GM12874 (cell line): ENCODE measurements at regions not wholly inside any gene's neighbourhood (a gene's known extent, or its start where the extent isn't known, plus 50 kb on each side); places are given as distances from the start of the nearest gene placed in this dataset.

ENCODE experiments used
- TF ChIP-seq, protein P1 (sequence below): IDR thresholded peaks from 2 replicates; pipeline ENCODE4 v1.5.1; 2011; ENCODE audit warnings: low read depth, mild to moderate bottlenecking, control low read depth, low read length, moderate library complexity; ENCODE audit not compliant: insufficient read depth

DNA sequence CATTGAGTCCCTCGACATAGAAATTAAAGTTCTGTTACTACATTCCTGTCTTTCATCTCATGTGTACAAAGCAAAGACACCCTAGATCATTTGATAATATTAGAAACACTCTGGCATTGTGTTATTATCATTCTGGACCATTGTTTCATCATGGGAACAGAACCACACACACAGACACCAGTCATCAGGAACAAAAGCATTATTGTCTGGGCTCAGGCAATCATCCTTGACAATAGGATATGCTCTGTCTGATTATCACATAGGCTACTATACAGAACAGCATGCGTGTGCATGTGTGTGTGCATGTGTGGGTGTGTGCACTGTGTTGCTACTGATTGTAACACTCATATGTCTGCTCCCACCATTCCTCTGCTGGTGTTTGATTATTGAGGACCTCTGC lies 242.5 kb downstream of the SH3BP4 start:
- TF ChIP-seq, protein P1, sequence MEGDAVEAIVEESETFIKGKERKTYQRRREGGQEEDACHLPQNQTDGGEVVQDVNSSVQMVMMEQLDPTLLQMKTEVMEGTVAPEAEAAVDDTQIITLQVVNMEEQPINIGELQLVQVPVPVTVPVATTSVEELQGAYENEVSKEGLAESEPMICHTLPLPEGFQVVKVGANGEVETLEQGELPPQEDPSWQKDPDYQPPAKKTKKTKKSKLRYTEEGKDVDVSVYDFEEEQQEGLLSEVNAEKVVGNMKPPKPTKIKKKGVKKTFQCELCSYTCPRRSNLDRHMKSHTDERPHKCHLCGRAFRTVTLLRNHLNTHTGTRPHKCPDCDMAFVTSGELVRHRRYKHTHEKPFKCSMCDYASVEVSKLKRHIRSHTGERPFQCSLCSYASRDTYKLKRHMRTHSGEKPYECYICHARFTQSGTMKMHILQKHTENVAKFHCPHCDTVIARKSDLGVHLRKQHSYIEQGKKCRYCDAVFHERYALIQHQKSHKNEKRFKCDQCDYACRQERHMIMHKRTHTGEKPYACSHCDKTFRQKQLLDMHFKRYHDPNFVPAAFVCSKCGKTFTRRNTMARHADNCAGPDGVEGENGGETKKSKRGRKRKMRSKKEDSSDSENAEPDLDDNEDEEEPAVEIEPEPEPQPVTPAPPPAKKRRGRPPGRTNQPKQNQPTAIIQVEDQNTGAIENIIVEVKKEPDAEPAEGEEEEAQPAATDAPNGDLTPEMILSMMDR, result no peak

DNA sequence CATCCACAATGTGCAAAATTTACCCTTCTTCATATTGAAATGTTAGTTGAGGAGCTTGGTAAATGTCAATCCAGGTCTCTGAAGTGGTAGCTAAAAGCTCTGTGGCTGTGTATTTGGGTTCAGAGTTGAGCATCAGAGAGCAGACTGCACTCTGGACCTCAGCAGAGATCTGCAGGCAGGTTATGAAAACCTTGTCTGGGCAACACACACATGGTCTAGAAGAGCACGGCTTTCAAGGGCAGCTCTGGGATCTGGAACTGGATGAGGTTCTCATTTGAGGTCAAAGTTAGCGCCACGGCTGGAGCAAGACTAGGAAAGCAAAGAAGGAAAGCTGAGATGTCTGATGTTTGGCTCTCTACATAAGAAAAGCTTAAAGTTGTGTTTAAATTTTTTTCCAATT lies 243.0 kb downstream of the SH3BP4 start:
- TF ChIP-seq, protein P1, result no peak

DNA sequence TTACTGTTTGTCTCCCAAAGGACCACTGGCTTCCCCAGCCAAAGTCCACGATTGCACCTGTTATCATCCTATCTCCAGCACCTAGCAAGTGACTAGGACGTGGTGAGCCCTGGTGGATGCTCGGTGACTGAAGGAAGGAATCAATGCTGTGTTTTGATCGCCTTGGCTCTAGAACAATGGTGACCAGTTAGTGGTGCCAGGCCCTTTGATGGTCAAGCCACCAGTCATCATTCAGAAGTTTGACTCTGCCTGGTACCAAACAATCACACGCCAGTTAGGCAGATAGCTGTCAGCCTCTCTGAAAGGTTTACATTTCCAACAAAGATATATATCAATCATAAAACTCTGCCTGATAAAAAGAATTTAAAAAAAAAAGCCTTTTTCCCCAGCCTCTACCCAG lies 244.1 kb downstream of the SH3BP4 start:
- TF ChIP-seq, protein P1, result no peak

DNA sequence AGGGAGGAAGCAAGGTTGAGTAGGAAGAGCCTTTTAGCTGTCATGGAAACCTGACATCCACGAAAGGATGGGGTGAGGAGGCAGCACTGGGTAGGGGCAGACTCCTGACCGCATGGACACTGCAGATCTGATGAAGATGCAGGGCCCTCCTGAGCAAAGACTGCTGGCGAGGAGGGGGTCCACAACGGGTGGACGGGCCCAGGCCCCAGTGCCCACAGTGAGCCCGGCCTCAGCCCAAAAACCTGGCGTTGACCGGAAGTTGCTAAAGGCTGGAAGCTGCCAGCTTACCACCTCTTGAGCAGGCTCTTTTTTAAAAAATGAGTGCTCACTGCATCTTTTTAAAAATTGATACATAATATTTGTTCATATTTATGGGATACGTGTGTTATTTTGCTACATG lies 247.3 kb downstream of the SH3BP4 start:
- TF ChIP-seq, protein P1, result no peak

DNA sequence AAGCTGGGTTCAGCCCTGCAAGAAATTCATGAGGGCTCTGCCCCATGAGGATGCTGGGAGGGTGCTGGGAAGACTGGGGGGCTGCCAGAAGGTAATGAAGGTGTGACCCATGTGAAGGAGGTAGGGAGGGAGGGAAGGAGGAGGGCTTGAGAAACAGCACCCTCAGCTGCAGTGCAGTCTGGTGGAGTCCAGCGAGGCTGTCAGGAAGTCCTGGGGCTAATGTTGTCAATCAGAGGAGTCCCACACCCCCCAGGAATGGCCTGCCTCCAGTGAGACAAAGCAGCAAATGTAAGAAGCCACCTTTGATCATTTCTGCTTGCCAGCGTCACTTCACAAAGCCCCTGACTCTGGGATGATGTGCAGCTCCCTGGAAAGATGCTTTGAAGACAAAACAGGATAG lies 248.4 kb downstream of the SH3BP4 start:
- TF ChIP-seq, protein P1, result no peak

DNA sequence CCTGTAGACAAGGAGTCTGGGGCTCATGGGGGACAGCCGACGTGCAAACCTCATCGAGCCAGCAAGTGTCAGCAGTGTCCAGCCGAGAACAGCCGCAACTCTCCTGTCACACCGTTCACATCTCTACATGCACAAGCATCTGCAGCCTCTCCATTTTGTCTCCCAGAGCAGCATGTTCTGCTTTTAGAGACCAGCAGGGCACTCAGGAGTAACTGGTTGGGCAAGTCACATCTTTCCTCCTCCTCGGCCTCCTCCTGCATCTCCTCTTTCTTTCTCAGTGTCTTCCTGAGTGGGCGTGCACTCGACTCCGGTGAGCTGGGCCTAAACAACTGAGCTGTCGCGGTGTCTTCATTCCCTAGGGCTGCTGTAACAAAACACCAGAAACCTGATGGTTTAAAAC lies 249.9 kb downstream of the SH3BP4 start:
- TF ChIP-seq, protein P1, result no peak

DNA sequence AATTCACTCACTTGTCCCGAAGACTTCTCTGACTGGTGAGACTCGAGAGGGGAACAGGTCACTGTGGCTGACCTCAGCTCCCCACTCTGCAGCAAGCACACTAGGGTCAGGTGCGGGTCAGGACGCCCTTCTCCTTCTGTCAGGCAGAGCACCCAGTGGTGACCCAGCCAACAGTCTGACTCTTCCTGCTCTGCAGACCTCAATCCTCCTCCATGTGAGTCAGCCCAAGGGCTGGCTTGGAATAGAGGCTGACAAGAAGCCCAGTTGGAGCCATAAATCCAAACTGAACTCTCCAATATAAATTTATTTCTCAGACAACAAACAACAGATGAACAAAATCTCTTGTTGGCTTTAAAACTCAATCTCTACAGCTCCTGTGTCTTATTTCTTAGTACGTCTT lies 253.1 kb downstream of the SH3BP4 start:
- TF ChIP-seq, protein P1, result no peak

DNA sequence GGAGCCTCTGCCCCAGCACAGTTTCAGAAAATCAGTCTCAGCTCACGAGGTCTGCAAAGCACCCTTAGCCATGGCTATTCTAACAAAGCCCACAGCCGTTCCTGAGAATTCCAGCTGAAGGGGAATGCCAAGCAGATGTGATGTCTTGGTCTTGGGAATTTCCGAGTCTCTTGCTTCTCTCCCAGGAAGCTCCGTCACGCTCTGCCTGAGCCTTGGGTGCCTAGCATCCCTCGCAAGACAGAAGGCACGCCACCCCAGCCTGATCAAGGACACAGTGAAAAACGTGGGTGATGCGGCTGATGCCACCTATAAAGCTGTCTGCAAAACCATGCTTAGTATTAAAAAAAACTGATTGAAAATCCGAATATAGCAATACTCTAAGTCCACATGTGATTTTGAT lies 254.6 kb downstream of the SH3BP4 start:
- TF ChIP-seq, protein P1, result no peak
